GM23338 (cell line): ENCODE measurements at regions not wholly inside any gene's neighbourhood (a gene's known extent, or its start where the extent isn't known, plus 50 kb on each side); places are given as distances from the start of the nearest gene placed in this dataset.

ENCODE experiments used
- ATAC-seq: fragments of 200-7000 bp; cut with Tn5 transposase; 3 replicates; pipeline ENCODE4 v1.9.1; 2020
- DNase-seq: peaks from one replicate; pipeline ENCODE4 v3.0.0-alpha.2; 2015; ENCODE audit warnings: low spot score
- H2AFZ ChIP-seq: fragments of 200-600 bp; sonication (generic); 2 replicates; pipeline ENCODE4 v1.8.0; 2016; ENCODE audit warnings: antibody characterized with exemption, mild to moderate bottlenecking, moderate library complexity
- H3F3A ChIP-seq: fragments of 200-600 bp; sonication (generic); replicated peaks from 2 replicates; pipeline ENCODE4 v1.8.0; 2017; ENCODE audit warnings: antibody characterized with exemption, mixed run types, low read depth
- H3K27ac ChIP-seq: fragments of 200-600 bp; sonication (generic); 2 replicates; pipeline ENCODE4 v1.6.1; 2016; ENCODE audit warnings: low read depth
- H3K27me3 ChIP-seq: fragments of 200-600 bp; sonication (generic); 2 replicates; pipeline ENCODE4 v1.8.0; 2016; ENCODE audit warnings: mild to moderate bottlenecking, mixed run types, moderate library complexity; ENCODE audit not compliant: insufficient read depth
- H3K36me3 ChIP-seq: fragments of 200-600 bp; sonication (generic); 2 replicates; pipeline ENCODE4 v1.8.0; 2016; ENCODE audit warnings: mild to moderate bottlenecking; ENCODE audit not compliant: insufficient read depth
- H3K4me1 ChIP-seq: fragments of 200-600 bp; sonication (generic); 2 replicates; pipeline ENCODE4 v1.8.0; 2016; ENCODE audit warnings: mild to moderate bottlenecking, moderate library complexity; ENCODE audit not compliant: insufficient read depth
- H3K4me2 ChIP-seq: fragments of 200-600 bp; sonication (generic); 2 replicates; pipeline ENCODE4 v1.7.1; 2017; ENCODE audit warnings: mixed run types
- H3K4me3 ChIP-seq: fragments of 200-600 bp; sonication (generic); 2 replicates; pipeline ENCODE4 v1.6.1; 2016; ENCODE audit warnings: mixed run types
- H3K79me2 ChIP-seq: fragments of 200-600 bp; sonication (generic); replicated peaks from 2 replicates; pipeline ENCODE4 v1.8.0; 2017; ENCODE audit warnings: mild to moderate bottlenecking; ENCODE audit not compliant: insufficient read depth
- H3K9me2 ChIP-seq: fragments of 200-600 bp; sonication (generic); 2 replicates; pipeline ENCODE4 v1.8.0; 2017; ENCODE audit not compliant: insufficient read depth
- H4K20me1 ChIP-seq: fragments of 200-600 bp; sonication (generic); replicated peaks from 2 replicates; pipeline ENCODE4 v1.8.0; 2017; ENCODE audit warnings: mild to moderate bottlenecking; ENCODE audit not compliant: insufficient read depth
- H3K27ac Mint-ChIP-seq: 2 replicates; pipeline ENCODE4 v1.8.0; 2020; ENCODE audit warnings: inconsistent platforms, mild to moderate bottlenecking, moderate library complexity, mixed read lengths
- H3K27me3 Mint-ChIP-seq: 3 replicates; pipeline ENCODE4 v1.8.0; 2022; ENCODE audit warnings: low read depth, mild to moderate bottlenecking, moderate library complexity, mixed read lengths, inconsistent platforms; ENCODE audit not compliant: insufficient read depth, poor library complexity
- H3K36me3 Mint-ChIP-seq: 3 replicates; pipeline ENCODE4 v1.8.0; 2021; ENCODE audit warnings: low read depth, mild to moderate bottlenecking, inconsistent platforms, moderate library complexity, mixed read lengths
- H3K4me1 Mint-ChIP-seq: 3 replicates; pipeline ENCODE4 v1.8.0; 2020; ENCODE audit warnings: mild to moderate bottlenecking, inconsistent platforms, mixed read lengths
- H3K4me3 Mint-ChIP-seq: 3 replicates; pipeline ENCODE4 v1.8.0; 2021; ENCODE audit warnings: moderate library complexity, mild to moderate bottlenecking, inconsistent platforms, mixed read lengths
- H3K9me3 Mint-ChIP-seq: 3 replicates; pipeline ENCODE4 v1.8.0; 2020; ENCODE audit warnings: moderate library complexity, mild to moderate bottlenecking, inconsistent platforms, mixed read lengths
- CREB1 ChIP-seq: fragments of 250-450 bp; sonication (Bioruptor Pico); IDR thresholded peaks from 2 replicates; pipeline ENCODE4 v1.5.0; 2020; ENCODE audit warnings: low read depth, mild to moderate bottlenecking, moderate library complexity
- CTCF ChIP-seq, 2 experiments: fragments of 200-600 bp in 1 of 2; sonication (generic) in 1 of 2; conservative IDR thresholded peaks; 2 replicates each; pipeline versions ENCODE4 v1.5.1 to v1.6.1; 2016 to 2017; ENCODE audit warnings: antibody characterized with exemption in 2 of 2, low read depth in 2 of 2, mild to moderate bottlenecking in 2 of 2, moderate library complexity in 1 of 2
- ETS1 ChIP-seq: IDR thresholded peaks from 2 replicates; pipeline ENCODE4 v1.6.1; 2016; ENCODE audit warnings: antibody characterized with exemption
- EZH2 ChIP-seq: fragments of 200-600 bp; sonication (generic); IDR thresholded peaks from one replicate; pipeline ENCODE4 v1.8.0; 2017; ENCODE audit warnings: antibody characterized with exemption, mild to moderate bottlenecking, low read depth; ENCODE audit not compliant: unreplicated experiment
- EZH2phosphoT487 ChIP-seq: fragments of 200-600 bp; sonication (generic); IDR thresholded peaks from one replicate; pipeline ENCODE4 v1.8.1; 2018; ENCODE audit warnings: antibody characterized with exemption; ENCODE audit not compliant: unreplicated experiment
- JUNB ChIP-seq: IDR thresholded peaks from one replicate; pipeline ENCODE4 v1.6.1; 2016; ENCODE audit warnings: antibody characterized with exemption; ENCODE audit not compliant: unreplicated experiment
- NANOG ChIP-seq: IDR thresholded peaks from 2 replicates; pipeline ENCODE4 v1.6.1; 2016; ENCODE audit warnings: antibody characterized with exemption, borderline replicate concordance
- POLR2AphosphoS5 ChIP-seq: IDR thresholded peaks from 2 replicates; pipeline ENCODE4 v1.6.1; 2016; ENCODE audit warnings: antibody characterized with exemption, low read depth
- REST ChIP-seq: IDR thresholded peaks from one replicate; pipeline ENCODE4 v1.6.1; 2018; ENCODE audit warnings: antibody characterized with exemption; ENCODE audit not compliant: unreplicated experiment
- STAT1 ChIP-seq: IDR thresholded peaks from one replicate; pipeline ENCODE4 v1.6.1; 2016; ENCODE audit warnings: antibody characterized with exemption; ENCODE audit not compliant: unreplicated experiment
- ZNF114 ChIP-seq: fragments of 250-450 bp; sonication (Bioruptor Pico); IDR thresholded peaks from 2 replicates; pipeline ENCODE4 v1.5.0; 2020; ENCODE audit warnings: mild to moderate bottlenecking, moderate library complexity
- ZNF331 ChIP-seq: fragments of 250-450 bp; sonication (Bioruptor Pico); IDR thresholded peaks from 2 replicates; pipeline ENCODE4 v1.5.0; 2020; ENCODE audit warnings: low read depth, mild to moderate bottlenecking, moderate library complexity
- ZNF462 ChIP-seq: fragments of 250-450 bp; sonication (Bioruptor Pico); IDR thresholded peaks from 2 replicates; pipeline ENCODE4 v1.5.0; 2020; ENCODE audit warnings: mild to moderate bottlenecking, moderate library complexity

GRCh38 chr7:50164559-50165170 is 71.6 kb upstream of the ZPBP start:
- Histone ChIP-seq H3K4me2 (no peak overlapping the region), H3K27me3 (no peaks in the 10 kb centered on the region), H3K27ac (no peak overlapping the region), H3K4me3 (no peak overlapping the region), H3K9me2 (no peaks in the 10 kb centered on the region), H4K20me1 (no peaks in the 10 kb centered on the region), H3F3A (no peaks in the 10 kb centered on the region), H3K36me3 (no peaks in the 10 kb centered on the region), H3K79me2 (no peaks in the 10 kb centered on the region), H2AFZ (no peak overlapping the region), H3K4me1 (no peaks in the 10 kb centered on the region)
- Mint-ChIP-seq H3K36me3 (no peaks in the 10 kb centered on the region; the same call in 2 of the 3 replicates), H3K27me3 (peaks cover 4% of the 10 kb centered on the region), H3K9me3 (no peaks in the 10 kb centered on the region), H3K4me3 (no peak overlapping the region), H3K27ac (no peak overlapping the region), H3K4me1 (no peaks in the 10 kb centered on the region; the same call in 2 of the 3 replicates)
- ATAC-seq (no peak), DNase-seq (no peak)
- TF ChIP-seq ETS1 (no peak), EZH2phosphoT487 (no peak), ZNF462 (no peak), REST (no peak), JUNB (no peak), EZH2 (no peak), CREB1 (CRISPR knock-in tag) (no peak), STAT1 (no peak), ZNF331 (CRISPR knock-in tag) (no peak), ZNF114 (no peak), CTCF (conservative IDR thresholded peaks at IDR 0.05; ENCODE audit: low read depth in 2 of 2) (no peak), NANOG (no peak), POLR2AphosphoS5 (no peak)
